Left lung (tissue), 4 donors: ENCODE measurements at regions not wholly inside any gene's neighbourhood (a gene's known extent, or its start where the extent isn't known, plus 50 kb on each side); places are given as distances from the start of the nearest gene placed in this dataset.
A peak's percentile ranks its signal among the peaks of the same experiment; 100 is the strongest.
"Not testable (repeated sequence)": the region's sequence is repeated elsewhere in the genome, so short reads cannot be mapped to it uniquely, and the experiment has no call there.

Experiments
- ATAC-seq: fragments of 200-7000 bp; cut with Tn5 transposase; one replicate; pipeline ENCODE4 v1.9.1; 2020; ENCODE audit warnings: moderate library complexity
- DNase-seq, 4 donors: peaks; one replicate each; pipeline ENCODE4 v3.0.0-alpha.2; 2013 to 2020
- H3K27ac ChIP-seq, 2 donors: fragments of 200-600 bp; sonication (generic) in 1 of 2; one replicate each; pipeline versions ENCODE4 v1.5.0 to v1.8.0; 2020 to 2021
- H3K27me3 ChIP-seq, 2 donors: fragments of 200-600 bp; sonication (generic) in 1 of 2; one replicate each; pipeline versions ENCODE4 v1.5.0 to v1.8.0; 2020 to 2021
- H3K36me3 ChIP-seq, 2 donors: fragments of 200-600 bp; sonication (generic) in 1 of 2; one replicate each; pipeline versions ENCODE4 v1.5.0 to v1.8.0; 2020 to 2021
- H3K4me1 ChIP-seq, 2 donors: fragments of 200-600 bp; one replicate each; pipeline ENCODE4 v1.8.0; 2021
- H3K4me3 ChIP-seq, 2 donors: fragments of 200-600 bp; sonication (generic) in 1 of 2; one replicate each; pipeline versions ENCODE4 v1.5.0 to v1.8.0; 2020 to 2021; ENCODE audit warnings: mild to moderate bottlenecking in 1 of 2
- H3K9me3 ChIP-seq, 2 donors: fragments of 200-600 bp; sonication (generic) in 1 of 2; one replicate each; pipeline versions ENCODE4 v1.5.0 to v1.8.0; 2020 to 2021
- CTCF ChIP-seq, 2 donors: fragments of 200-600 bp; sonication (generic) in 1 of 2; IDR thresholded peaks; one replicate each; pipeline versions ENCODE4 v1.5.0 to v1.8.0; 2021; ENCODE audit warnings: antibody characterized with exemption in 2 of 2
- intact Hi-C, 2 donors: fragments of 100-400 bp; cut with DNase I; formaldehyde crosslinking; loops; one replicate each; pipeline versions ENCODE4 v1.11.2 to v1.14.2; 2022
- donor health status: DM: no; HTN: yes; CAD: no.
- donor health status: DM: no; HTN: no; CAD: no.

GRCh38 chr2:132268284-132268976 is 106.7 kb upstream of the ANKRD30BL start:
- DNase-seq (peak; percentile 57 to 89 (median 68)), ATAC-seq (peak; percentile 56)
- Histone ChIP-seq H3K4me3 (peak overlapping the region; percentile 11 to 20), H3K27me3 (peaks cover 0 to 45% of the 10 kb centered on the region in 2 donors)
- H3K27ac ChIP-seq, H3K36me3 ChIP-seq, intact Hi-C loops, H3K9me3 ChIP-seq, H3K4me1 ChIP-seq: not testable (repeated sequence)
- TF ChIP-seq CTCF (IDR thresholded peaks at IDR 0.05) = peak; percentile 45 to 49

- no peaks in the 10 kb centered on the region for H3K4me1 ChIP-seq
- DNase-seq (peak in 1 of 4 donors; percentile 37), ATAC-seq (no peak)
- intact Hi-C loops = no loop called here
- TF ChIP-seq CTCF (IDR thresholded peaks at IDR 0.05) = no peak
- H3K27me3 ChIP-seq = peaks cover 0 to 41% of the 10 kb centered on the region in 2 donors
- no peaks in the 10 kb centered on the region for H3K9me3 ChIP-seq
- no peak overlapping the region for H3K27ac ChIP-seq
- no peaks in the 10 kb centered on the region for H3K36me3 ChIP-seq
- no peak overlapping the region for H3K4me3 ChIP-seq
Measured at GRCh38 chr2:132268977-132269523, 107.3 kb upstream of the ANKRD30BL start.

GRCh38 chr2:132270255-132270654 is 108.5 kb upstream of the ANKRD30BL start:
- intact Hi-C loops = no loop called here

GRCh38 chr2:132270981-132271546 is 109.3 kb upstream of the ANKRD30BL start:
- ATAC-seq = no peak
- Histone ChIP-seq H3K4me1 (no peaks in the 10 kb centered on the region), H3K27me3 (peaks cover 0 to 32% of the 10 kb centered on the region in 2 donors), H3K36me3 (no peaks in the 10 kb centered on the region), H3K9me3 (no peaks in the 10 kb centered on the region), H3K27ac (no peak overlapping the region), H3K4me3 (no peak overlapping the region)
- no peak for TF ChIP-seq CTCF (IDR thresholded peaks at IDR 0.05)
- no peak for DNase-seq
- intact Hi-C loops = no loop called here

More at GRCh38 chr2:132270255-132270654, 108.5 kb upstream of the ANKRD30BL start:
- TF ChIP-seq CTCF (IDR thresholded peaks at IDR 0.05) = no peak
- DNase-seq = no peak
- Histone ChIP-seq H3K27ac (no peak overlapping the region), H3K4me3 (no peak overlapping the region), H3K4me1 (no peaks in the 10 kb centered on the region), H3K27me3 (peaks cover 0 to 38% of the 10 kb centered on the region in 2 donors), H3K9me3 (no peaks in the 10 kb centered on the region), H3K36me3 (no peaks in the 10 kb centered on the region)
- ATAC-seq = no peak

- H3K4me3 ChIP-seq, H3K36me3 ChIP-seq, H3K27ac ChIP-seq, H3K9me3 ChIP-seq, H3K4me1 ChIP-seq, intact Hi-C loops, ATAC-seq, DNase-seq: not testable (repeated sequence)
- H3K27me3 ChIP-seq = peaks cover 0 to 32% of the 10 kb centered on the region in 2 donors
Measured at GRCh38 chr2:132271794-132272193, 110.0 kb upstream of the ANKRD30BL start.
